ENCODE measurements at regions not wholly inside any gene's neighbourhood (a gene's known extent, or its start where the extent isn't known, plus 50 kb on each side); places are given as distances from the start of the nearest gene placed in this dataset.
"Not testable (repeated sequence)": the region's sequence is repeated elsewhere in the genome, so short reads cannot be mapped to it uniquely, and the experiment has no call there.

- DNase-seq = no peak
These were observed 721.4 kb upstream of the GOT2 start for GRCh38 chr16:59455497-59455896.

- DNase-seq = not testable (repeated sequence)
These were observed 716.4 kb upstream of the GOT2 start for GRCh38 chr16:59450513-59450912.

- DNase-seq = no peak
These were observed 706.4 kb upstream of the GOT2 start for GRCh38 chr16:59440502-59440901.

GRCh38 chr16:59432896-59433295 lies 698.8 kb upstream of the GOT2 start:
- DNase-seq = no peak

GRCh38 chr16:59432276-59432675 lies 698.2 kb upstream of the GOT2 start:
- no peak for DNase-seq

- no peak for DNase-seq
These were observed 690.7 kb upstream of the GOT2 start for GRCh38 chr16:59424714-59425273.

- DNase-seq = no peak
These were observed 678.1 kb upstream of the GOT2 start for GRCh38 chr16:59411961-59412841.

GRCh38 chr16:59410451-59410850 lies 676.3 kb upstream of the GOT2 start:
- DNase-seq = no peak

GRCh38 chr16:59405802-59406201 lies 671.7 kb upstream of the GOT2 start:
- DNase-seq = no peak

GRCh38 chr16:59404509-59404908 lies 670.4 kb upstream of the GOT2 start:
- no peak for DNase-seq

GRCh38 chr16:59400830-59401229 lies 666.7 kb upstream of the GOT2 start:
- DNase-seq = no peak

GRCh38 chr16:59397638-59398037 lies 663.5 kb upstream of the GOT2 start:
- DNase-seq = no peak

GRCh38 chr16:59394526-59394925 lies 660.4 kb upstream of the GOT2 start:
- DNase-seq = no peak

- no peak for DNase-seq
These were observed 658.8 kb upstream of the GOT2 start for GRCh38 chr16:59392911-59393310.

GRCh38 chr16:59391617-59392364 lies 657.7 kb upstream of the GOT2 start:
- no peak for DNase-seq

- no peak for DNase-seq
These were observed 651.8 kb upstream of the GOT2 start for GRCh38 chr16:59385959-59386358.

- DNase-seq = no peak
These were observed 651.4 kb upstream of the GOT2 start for GRCh38 chr16:59385491-59385890.

- DNase-seq = no peak
These were observed 639.5 kb upstream of the GOT2 start for GRCh38 chr16:59373632-59374031.

GRCh38 chr16:59370717-59371116 lies 636.6 kb upstream of the GOT2 start:
- no peak for DNase-seq

- no peak for DNase-seq
These were observed 635.4 kb upstream of the GOT2 start for GRCh38 chr16:59369523-59369922.

GRCh38 chr16:59368586-59368985 lies 634.5 kb upstream of the GOT2 start:
- DNase-seq = no peak

GRCh38 chr16:59356709-59357108 lies 622.6 kb upstream of the GOT2 start:
- DNase-seq = no peak

- DNase-seq = no peak
These were observed 622.0 kb upstream of the GOT2 start for GRCh38 chr16:59356144-59356543.

GRCh38 chr16:59355704-59356103 lies 621.6 kb upstream of the GOT2 start:
- DNase-seq = no peak

Data from HCEC 1CT (cell line).